ENCODE measurements at regions not wholly inside any gene's neighbourhood (a gene's known extent, or its start where the extent isn't known, plus 50 kb on each side); places are given as distances from the start of the nearest gene placed in this dataset.

- no TSS peak for BruUV-seq (replicated peaks)
- CTCF ChIA-PET = interaction anchor here (0.6 to 2.2 kb wide), 3 partner anchors 10 to 419 kb away, joined by 3 to 9 read pairs (median 3); no protein-coding TSS in a partner anchor
- in situ Hi-C loops (cut with MboI) = no loop called here
These were observed 120.1 kb upstream of the POC5 start for GRCh38 chr5:75837258-75837841.

More at GRCh38 chr5:75837258-75837841, 120.1 kb upstream of the POC5 start:
- SMC1A ChIA-PET (ENCODE audit: uncharacterized antibody, unreplicated experiment) = interaction anchor here (0.9 to 2.4 kb wide), 6 partner anchors 10 to 1080 kb away, joined by 3 to 10 read pairs (median 4); no protein-coding TSS in a partner anchor
- POLR2A ChIA-PET = interaction anchor here (1.0 kb wide), 1 partner anchor 10 kb away, joined by 4 read pairs; no protein-coding TSS in a partner anchor
- DNase-seq (ENCODE audit: low read depth, low spot score) = peak; percentile 11
- no peak overlapping the region for H3K9ac ChIP-seq (ENCODE audit: control insufficient read depth, insufficient read depth, low read length)
- H3K79me2 ChIP-seq (ENCODE audit: control insufficient read depth, insufficient read depth, low read length) = no peaks in the 10 kb centered on the region
- peak; percentile 40; the same call in 1 of the 2 replicates for TF ChIP-seq ZNF384 (IDR thresholded peaks at IDR 0.05; ENCODE audit: borderline replicate concordance, low read depth, low read length)
- TF ChIP-seq RUNX3 (IDR thresholded peaks at IDR 0.05; ENCODE audit: low read length) = peak; percentile 49
- peak in 1 of 2 experiments; percentile 16; a peak in 1 of 4 replicates for TF ChIP-seq IKZF2 (IDR thresholded peaks at IDR 0.05)
- no peak for TF ChIP-seq YBX1 (IDR thresholded peaks at IDR 0.05)
- 0 out of 2 replicates have a peak, but pooled peaks have one; percentile 15 for TF ChIP-seq NFIC (IDR thresholded peaks at IDR 0.05; ENCODE audit: low read depth, low read length)
- no peak for TF ChIP-seq SIN3A (IDR thresholded peaks at IDR 0.05; ENCODE audit: low read depth, low read length)
- no peak for TF ChIP-seq ZZZ3 (IDR thresholded peaks at IDR 0.05; ENCODE audit: control insufficient read depth, insufficient read length, low read depth)
- TF ChIP-seq MEF2B (IDR thresholded peaks at IDR 0.05; ENCODE audit: partially characterized antibody, poor library complexity, severe bottlenecking) = peak; percentile 61
- 0 out of 2 replicates have a peak, but pooled peaks have one; percentile 40 for TF ChIP-seq NBN (IDR thresholded peaks at IDR 0.05)
- TF ChIP-seq ZNF207 (IDR thresholded peaks at IDR 0.05; ENCODE audit: borderline replicate concordance) = no peak
- peak; percentile 42; the same call in 1 of the 2 replicates for TF ChIP-seq SPI1 (IDR thresholded peaks at IDR 0.05; ENCODE audit: borderline replicate concordance, insufficient read depth, low read depth, low read length)
- TF ChIP-seq SUPT20H (IDR thresholded peaks at IDR 0.05; ENCODE audit: borderline replicate concordance, control insufficient read depth, low read depth, low read length) = no peak
- TF ChIP-seq EZH2 (IDR thresholded peaks at IDR 0.05; ENCODE audit: borderline replicate concordance, control insufficient read depth, low read depth, low read length) = no peak
- TF ChIP-seq HDAC6 (IDR thresholded peaks at IDR 0.05; ENCODE audit: unreplicated experiment) = no peak
- TF ChIP-seq TARDBP (IDR thresholded peaks at IDR 0.05; ENCODE audit: borderline replicate concordance) = no peak
- peak; percentile 31; the same call in 1 of the 2 replicates for TF ChIP-seq MTA2 (IDR thresholded peaks at IDR 0.05; ENCODE audit: low read depth)
- TF ChIP-seq IKZF1 (conservative IDR thresholded peaks at IDR 0.05) = peak; percentile 23; the same call in 1 of the 2 replicates
- no peak for TF ChIP-seq RELB (IDR thresholded peaks at IDR 0.05; ENCODE audit: low read depth)
- no peak for TF ChIP-seq SIX5 (IDR thresholded peaks at IDR 0.05; ENCODE audit: low read depth, low read length, severe bottlenecking)
- 0 out of 2 replicates have a peak, but pooled peaks have one; percentile 6 for TF ChIP-seq JUNB (IDR thresholded peaks at IDR 0.05)
- no peak overlapping the region for H3K4me2 ChIP-seq (ENCODE audit: control insufficient read depth, insufficient read depth)
- no peak overlapping the region for H3K4me3 ChIP-seq
- H3K27me3 ChIP-seq (replicated peaks in 1 of 2; ENCODE audit: control insufficient read depth in 2 of 2, insufficient read depth in 2 of 2, low read length in 1 of 2) = no peaks in the 10 kb centered on the region
- no peaks in the 10 kb centered on the region for H3K4me1 ChIP-seq (ENCODE audit: control insufficient read depth, insufficient read depth, low read length)
- no peak for FAIRE-seq
- intact Hi-C loops (cut with micrococcal nuclease; ENCODE audit: unreplicated experiment) = no loop called here
- RAD21 ChIA-PET (ENCODE audit: unreplicated experiment) = interaction anchor here (1.0 kb wide), 2 partner anchors 13 to 126 kb away, joined by 3 to 5 read pairs; no protein-coding TSS in a partner anchor
- H2AFZ ChIP-seq (ENCODE audit: control insufficient read depth, low read depth, low read length) = no peak overlapping the region
- no peak overlapping the region for H3K27ac ChIP-seq (ENCODE audit: control insufficient read depth, insufficient read depth)
- H4K20me1 ChIP-seq (ENCODE audit: control insufficient read depth, insufficient read depth) = no peaks in the 10 kb centered on the region
- no peaks in the 10 kb centered on the region for H3K36me3 ChIP-seq (ENCODE audit: control insufficient read depth in 2 of 2, insufficient read depth in 2 of 2, low read length in 1 of 2)
- H3K9me3 ChIP-seq (replicated peaks; ENCODE audit: control insufficient read depth, insufficient read depth, low read length) = no peaks in the 10 kb centered on the region; the same call in 2 of the 3 replicates
- peak; percentile 63 for ATAC-seq
- WGBS (ENCODE audit: insufficient coverage, insufficient replicate concordance, low lambda C conversion rate, missing lambda C conversion rate) = 10% methylated on average over 7 of the region's 7 CpGs
